ENCODE measurements at regions not wholly inside any gene's neighbourhood (a gene's known extent, or its start where the extent isn't known, plus 50 kb on each side); places are given as distances from the start of the nearest gene placed in this dataset.

DNA sequence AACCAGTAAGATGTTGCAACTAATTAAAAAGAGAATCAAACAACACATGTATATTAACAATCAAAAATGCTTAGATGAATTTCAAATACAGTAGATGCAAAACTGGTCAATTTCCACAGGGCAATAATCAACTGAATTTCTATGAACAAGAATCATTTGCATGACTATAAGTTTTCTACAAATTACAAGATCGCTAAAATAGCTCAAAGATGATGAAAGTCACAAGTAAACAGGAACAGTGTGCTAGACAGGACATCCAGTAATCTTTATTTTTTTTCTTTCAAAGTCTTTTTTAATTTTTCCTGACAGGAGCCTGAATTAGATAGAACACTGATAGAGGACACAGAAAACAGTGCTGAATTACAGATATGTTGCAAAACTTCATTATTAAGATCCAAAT is 608.2 kb upstream of the DAB2 start:
- DNase-seq, result no peak

- DNase-seq, result no peak
These were observed 605.9 kb upstream of the DAB2 start for GRCh38 chr5:40030661-40031060.

- no peak for DNase-seq
These were observed 605.1 kb upstream of the DAB2 start for GRCh38 chr5:40029711-40030495.

GRCh38 chr5:40027400-40027799 is 602.6 kb upstream of the DAB2 start:
- DNase-seq, result no peak

GRCh38 chr5:40025586-40025985 is 600.8 kb upstream of the DAB2 start:
- no peak for DNase-seq

DNA sequence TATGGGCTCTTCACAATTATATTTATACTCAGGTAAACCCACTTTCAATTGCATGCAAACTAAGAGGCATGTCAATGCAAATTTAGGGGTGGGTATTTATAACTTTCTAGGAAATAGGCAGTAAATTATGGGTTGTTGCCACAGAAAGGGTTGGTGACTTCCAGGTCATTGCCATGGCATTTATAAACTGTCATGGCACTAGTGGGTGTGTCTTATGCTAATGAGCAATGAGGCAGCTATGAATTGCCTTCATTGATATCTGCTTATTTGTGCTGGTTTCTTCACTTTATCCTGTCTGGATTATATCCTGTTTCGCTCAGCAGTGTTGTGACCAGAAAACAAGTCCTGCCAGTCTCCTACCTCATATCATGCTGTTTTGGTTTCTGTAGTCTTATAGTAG is 597.3 kb upstream of the DAB2 start:
- DNase-seq, result no peak

DNA sequence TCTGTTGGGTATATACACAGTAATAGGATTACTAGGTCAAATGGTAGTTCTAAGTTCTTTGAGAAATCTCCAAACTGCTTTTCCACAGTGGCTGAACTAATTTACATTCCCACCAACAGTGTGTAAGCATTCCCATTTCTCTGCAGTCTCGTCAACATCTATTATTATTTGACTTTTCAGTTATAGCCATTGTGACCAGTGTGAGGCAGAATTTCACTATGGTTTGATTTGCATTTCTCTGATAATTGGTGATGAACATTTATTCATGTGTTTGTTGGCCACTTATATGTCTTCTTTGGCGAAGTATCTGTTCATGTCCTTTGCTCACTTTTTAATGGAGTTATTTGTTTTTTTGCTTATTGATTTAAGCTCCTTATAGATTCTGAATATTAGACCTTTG is 596.2 kb upstream of the DAB2 start:
- no peak for DNase-seq

- no peak for DNase-seq
These were observed 593.1 kb upstream of the DAB2 start for GRCh38 chr5:40017918-40018317.

GRCh38 chr5:40017135-40017534 is 592.4 kb upstream of the DAB2 start:
- no peak for DNase-seq

- no peak for DNase-seq
These were observed 585.7 kb upstream of the DAB2 start for GRCh38 chr5:40010436-40010835.

- no peak for DNase-seq
These were observed 581.5 kb upstream of the DAB2 start for GRCh38 chr5:40006260-40006659.

DNA sequence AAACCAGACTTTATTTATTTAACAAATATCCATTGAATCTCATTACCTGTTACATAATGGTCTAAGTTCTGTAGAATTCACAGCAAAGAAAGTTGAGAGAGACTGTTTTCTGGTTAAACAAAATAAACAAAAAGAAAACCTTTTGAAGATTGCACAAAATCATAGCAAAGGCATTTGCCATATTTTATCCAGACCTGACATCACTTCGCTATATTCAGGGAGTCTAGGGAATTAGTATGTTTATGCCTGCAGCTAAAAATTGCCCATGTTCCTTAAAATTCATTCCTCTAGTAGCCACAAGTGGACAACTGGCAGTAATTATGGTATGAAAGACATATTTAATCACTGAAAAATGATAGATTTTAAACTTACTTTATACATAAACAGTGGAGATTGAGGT is 577.0 kb upstream of the DAB2 start:
- no peak for DNase-seq

GRCh38 chr5:39998518-39998917 is 573.7 kb upstream of the DAB2 start:
- no peak for DNase-seq

GRCh38 chr5:39995990-39996389 is 571.2 kb upstream of the DAB2 start:
- DNase-seq, result no peak

DNA sequence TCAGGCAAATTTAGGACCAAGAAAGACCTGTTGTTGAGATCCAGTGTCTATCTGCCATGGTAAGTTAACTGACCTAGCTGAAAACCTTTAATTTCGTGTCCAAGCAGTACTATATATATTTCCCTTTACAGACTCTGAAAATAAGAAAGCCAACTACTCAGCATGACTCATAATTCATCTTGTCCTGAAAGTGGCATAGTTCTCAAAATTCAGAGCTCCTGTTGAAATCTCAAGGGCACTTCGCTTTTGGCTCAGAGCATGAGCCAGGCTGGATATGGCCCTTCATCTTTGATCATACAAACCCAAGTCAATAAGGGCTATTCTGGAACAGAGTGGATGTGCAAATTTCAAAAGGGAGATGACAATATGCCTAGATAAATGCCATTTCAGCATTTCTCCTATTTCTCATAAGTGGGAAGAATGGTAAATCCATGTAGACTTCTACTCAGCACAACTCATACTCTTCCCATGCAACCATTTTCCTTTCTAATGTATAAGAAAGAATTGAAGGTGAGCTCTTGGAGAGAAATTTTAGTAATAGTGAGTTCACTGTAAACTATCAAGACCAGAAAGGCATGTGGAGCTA is 567.9 kb upstream of the DAB2 start:
- no peak for DNase-seq

DNA sequence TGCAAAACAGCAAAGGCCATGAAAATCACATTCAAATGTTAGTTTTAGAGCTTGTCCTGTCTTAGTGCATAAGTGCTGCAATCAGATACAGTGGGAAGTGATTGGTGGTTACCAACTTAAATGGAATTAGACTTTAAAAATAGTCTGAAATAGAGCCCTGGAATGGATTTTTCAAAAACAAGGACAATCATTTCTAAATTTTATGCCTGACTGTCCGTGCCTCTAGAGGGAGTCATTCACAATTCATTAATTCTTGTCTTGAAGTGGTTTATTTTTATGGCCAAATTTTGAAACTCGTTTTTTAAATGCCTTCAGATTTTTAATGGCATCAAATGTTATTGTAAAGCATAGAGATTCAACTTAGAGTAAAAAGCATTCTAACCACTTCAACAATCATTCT is 561.8 kb upstream of the DAB2 start:
- DNase-seq, result no peak

GRCh38 chr5:39980056-39980455 is 555.3 kb upstream of the DAB2 start:
- no peak for DNase-seq

- DNase-seq, result no peak
These were observed 552.4 kb upstream of the DAB2 start for GRCh38 chr5:39977066-39977655.

DNA sequence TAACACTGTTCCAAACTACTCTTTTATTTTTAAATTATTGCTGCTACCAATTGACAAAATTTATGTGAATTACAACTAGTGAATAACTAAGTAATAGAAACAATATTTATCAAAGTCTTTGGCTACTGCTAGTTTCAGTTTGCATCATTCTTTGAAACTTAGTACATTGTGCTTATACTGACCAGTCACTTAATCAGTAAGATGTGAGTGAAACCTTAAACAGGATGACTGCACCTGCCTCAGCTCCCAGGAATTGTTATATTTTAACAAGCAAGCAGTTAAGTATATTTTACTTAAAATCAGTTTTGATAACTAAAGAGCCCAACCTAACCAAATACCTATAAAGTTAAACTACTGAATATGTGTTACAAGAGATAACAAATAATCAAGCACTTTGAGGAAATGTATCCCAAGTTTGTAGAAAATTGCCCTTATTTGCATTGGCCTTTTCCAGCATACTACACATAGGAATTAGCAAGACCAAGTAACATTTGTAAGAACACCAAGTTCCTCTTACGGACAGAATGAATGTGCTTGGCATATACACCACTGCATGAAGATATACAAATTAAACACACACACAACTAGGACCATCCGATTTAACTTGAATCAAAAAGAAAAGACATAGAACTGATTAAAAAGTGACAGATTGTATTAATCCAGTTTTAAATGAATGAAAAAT is 545.5 kb upstream of the DAB2 start:
- DNase-seq, result no peak

DNA sequence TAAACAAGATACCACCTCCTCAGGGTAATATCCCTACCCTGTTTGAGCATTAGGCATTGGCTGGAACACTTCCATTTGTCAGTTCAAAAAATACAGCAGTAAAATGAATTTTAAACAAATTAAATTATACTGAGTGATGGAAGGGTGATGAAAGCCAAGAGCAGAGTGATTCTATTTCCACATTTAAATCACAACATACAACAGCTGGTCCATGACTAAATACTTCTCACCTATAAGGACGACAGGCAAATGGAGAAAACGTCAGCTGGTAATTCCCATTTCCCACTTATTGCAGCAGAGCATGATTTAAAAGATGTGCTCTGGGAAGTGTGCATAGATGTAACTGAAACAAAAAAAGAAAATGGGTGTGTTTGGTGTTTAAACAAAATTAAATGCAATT is 543.6 kb upstream of the DAB2 start:
- no peak for DNase-seq

DNA sequence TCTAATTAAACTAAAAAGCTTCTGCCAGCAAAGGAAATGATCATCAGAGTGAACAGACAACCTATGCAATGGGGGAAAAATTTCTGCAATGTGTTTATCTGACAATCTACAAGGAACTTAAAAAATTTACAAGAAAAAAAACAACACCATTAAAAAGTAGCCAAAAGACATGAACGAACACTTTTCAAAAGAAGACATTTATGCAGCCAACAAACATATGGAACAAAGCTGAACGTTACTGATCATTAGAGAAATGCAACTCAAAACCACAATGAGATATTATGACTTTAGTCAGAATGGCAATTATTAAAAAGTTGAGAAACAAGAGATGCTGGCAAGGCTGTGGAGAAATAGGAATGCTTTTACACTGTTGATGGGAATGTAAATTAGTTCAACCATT is 530.4 kb upstream of the DAB2 start:
- DNase-seq, result no peak

GRCh38 chr5:39951070-39951469 is 526.3 kb upstream of the DAB2 start:
- no peak for DNase-seq

DNA sequence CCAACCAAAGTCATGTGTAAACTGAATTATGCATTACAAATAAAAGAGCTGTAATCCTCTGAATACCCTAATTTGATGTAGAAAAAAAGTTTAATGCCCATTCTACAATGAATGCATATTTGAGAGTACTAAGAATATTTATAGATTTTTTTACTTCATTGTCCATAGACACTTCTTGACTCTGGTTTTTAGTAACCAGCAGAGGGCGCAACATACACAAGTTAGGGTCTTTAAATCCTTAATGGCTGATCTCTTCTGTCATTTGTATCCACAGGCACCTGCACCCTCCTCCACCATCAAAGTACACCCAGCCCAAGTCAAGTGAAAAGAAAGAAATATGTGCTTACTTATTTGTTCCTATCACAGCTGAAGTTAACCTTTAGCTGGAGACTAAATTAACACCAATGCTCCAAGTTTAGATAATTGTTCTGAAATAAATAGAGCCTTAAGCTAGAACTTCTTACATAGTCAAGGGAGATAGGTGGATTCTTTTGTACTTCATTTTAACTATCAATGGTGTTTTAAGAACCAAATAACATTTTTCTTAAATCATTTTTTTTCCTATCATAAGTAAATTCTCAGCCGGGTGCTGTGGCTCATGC is 524.2 kb upstream of the DAB2 start:
- peak; percentile 35 for DNase-seq

GRCh38 chr5:39948341-39948740 is 523.6 kb upstream of the DAB2 start:
- no peak for DNase-seq
